Endothelial cell (in vitro differentiated cells): ENCODE measurements at regions not wholly inside any gene's neighbourhood (a gene's known extent, or its start where the extent isn't known, plus 50 kb on each side); places are given as distances from the start of the nearest gene placed in this dataset.

ENCODE experiments used
- DNase-seq: peaks from one replicate; pipeline ENCODE4 v3.0.0; 2021; ENCODE audit warnings: low spot score
- H3K27ac Mint-ChIP-seq: one replicate; pipeline ENCODE4 v1.8.0; 2021; ENCODE audit warnings: mixed read lengths, inconsistent platforms; ENCODE audit not compliant: unreplicated experiment
- H3K27me3 Mint-ChIP-seq: one replicate; pipeline ENCODE4 v1.8.0; 2021; ENCODE audit warnings: mild to moderate bottlenecking, moderate library complexity, mixed read lengths, inconsistent platforms; ENCODE audit not compliant: unreplicated experiment
- H3K36me3 Mint-ChIP-seq: one replicate; pipeline ENCODE4 v1.8.0; 2021; ENCODE audit warnings: mild to moderate bottlenecking, low read depth, mixed read lengths, inconsistent platforms; ENCODE audit not compliant: unreplicated experiment
- H3K4me1 Mint-ChIP-seq: one replicate; pipeline ENCODE4 v1.8.0; 2021; ENCODE audit warnings: mild to moderate bottlenecking, mixed read lengths, inconsistent platforms; ENCODE audit not compliant: unreplicated experiment
- H3K4me3 Mint-ChIP-seq: one replicate; pipeline ENCODE4 v1.8.0; 2021; ENCODE audit warnings: mild to moderate bottlenecking, mixed read lengths, inconsistent platforms; ENCODE audit not compliant: unreplicated experiment
- H3K9me3 Mint-ChIP-seq: one replicate; pipeline ENCODE4 v1.8.0; 2021; ENCODE audit warnings: mixed read lengths, inconsistent platforms; ENCODE audit not compliant: unreplicated experiment
- CTCF ChIP-seq: fragments of 200-600 bp; sonication (generic); IDR thresholded peaks from one replicate; pipeline ENCODE4 v1.5.0; 2021; ENCODE audit warnings: antibody characterized with exemption; ENCODE audit not compliant: unreplicated experiment

GRCh38 chr14:44135972-44136371 lies 371.1 kb downstream of the FSCB start:
- no peaks in the 10 kb centered on the region for H3K36me3 Mint-ChIP-seq
- H3K9me3 Mint-ChIP-seq: no peaks in the 10 kb centered on the region
- H3K27ac Mint-ChIP-seq: no peak overlapping the region
- no peak overlapping the region for H3K4me3 Mint-ChIP-seq
- H3K27me3 Mint-ChIP-seq: no peaks in the 10 kb centered on the region
- no peak for TF ChIP-seq CTCF
- no peak for DNase-seq
- H3K4me1 Mint-ChIP-seq: no peaks in the 10 kb centered on the region

- no peaks in the 10 kb centered on the region for H3K36me3 Mint-ChIP-seq
- no peaks in the 10 kb centered on the region for H3K27me3 Mint-ChIP-seq
- no peak for TF ChIP-seq CTCF
- no peaks in the 10 kb centered on the region for H3K4me1 Mint-ChIP-seq
- H3K4me3 Mint-ChIP-seq: no peak overlapping the region
- no peak overlapping the region for H3K27ac Mint-ChIP-seq
- no peak for DNase-seq
- H3K9me3 Mint-ChIP-seq: no peaks in the 10 kb centered on the region
These were observed 375.2 kb downstream of the FSCB start for GRCh38 chr14:44131861-44132260.

- Mint-ChIP-seq H3K4me3 (no peak overlapping the region), H3K27ac (no peak overlapping the region), H3K4me1 (no peaks in the 10 kb centered on the region), H3K9me3 (no peaks in the 10 kb centered on the region), H3K36me3 (peaks cover 3% of the 10 kb centered on the region), H3K27me3 (no peaks in the 10 kb centered on the region)
- no peak for DNase-seq
- no peak for TF ChIP-seq CTCF
These were observed 393.0 kb downstream of the FSCB start for GRCh38 chr14:44113769-44114730.

DNA sequence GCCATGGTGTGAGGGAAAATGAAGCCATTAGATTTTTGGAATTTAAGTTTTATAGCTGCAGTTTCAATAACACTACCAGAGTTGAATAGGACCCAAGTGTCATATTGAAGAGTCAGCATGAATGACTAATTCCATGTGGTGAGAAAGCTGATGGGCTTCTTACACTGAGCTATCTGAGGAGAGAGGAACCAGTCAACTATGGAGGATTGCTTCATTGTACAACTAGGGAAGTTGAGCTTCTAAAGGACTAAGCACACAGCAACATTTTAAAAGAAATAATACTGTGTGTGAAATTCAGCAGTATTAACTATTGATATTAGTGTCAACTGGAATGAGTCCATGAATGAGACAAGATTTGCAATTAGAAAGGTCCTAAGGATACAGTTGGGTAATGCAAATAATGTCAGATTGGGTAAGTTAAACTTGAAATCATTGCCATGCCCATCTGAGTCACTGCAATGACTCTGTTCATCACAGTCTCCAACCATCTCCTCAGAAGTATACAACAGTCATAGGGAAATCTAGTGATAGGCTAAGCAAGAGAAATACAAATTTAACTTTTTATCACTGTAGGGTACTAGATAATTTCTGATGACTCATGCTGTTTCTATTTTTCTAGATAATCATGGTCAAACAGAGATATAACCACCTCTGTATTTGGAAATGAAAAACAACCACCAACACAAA lies 394.2 kb downstream of the FSCB start:
- no peak for TF ChIP-seq CTCF
- Mint-ChIP-seq H3K36me3 (peaks cover 5% of the 10 kb centered on the region), H3K4me3 (no peak overlapping the region)

GRCh38 chr14:44109036-44109435 lies 398.0 kb downstream of the FSCB start:
- no peak for DNase-seq
- Mint-ChIP-seq H3K36me3 (peaks cover 5% of the 10 kb centered on the region), H3K9me3 (peaks cover 6% of the 10 kb centered on the region), H3K4me3 (no peak overlapping the region), H3K27me3 (no peaks in the 10 kb centered on the region), H3K27ac (no peak overlapping the region), H3K4me1 (no peaks in the 10 kb centered on the region)
- no peak for TF ChIP-seq CTCF

More for the DNA sequence above, 394.2 kb downstream of the FSCB start:
- Mint-ChIP-seq H3K4me1 (no peaks in the 10 kb centered on the region), H3K9me3 (peaks cover 6% of the 10 kb centered on the region), H3K27ac (no peak overlapping the region), H3K27me3 (no peaks in the 10 kb centered on the region)
- DNase-seq: no peak
